ENCODE measurements at regions not wholly inside any gene's neighbourhood (a gene's known extent, or its start where the extent isn't known, plus 50 kb on each side); places are given as distances from the start of the nearest gene placed in this dataset.
"Not testable (repeated sequence)": the region's sequence is repeated elsewhere in the genome, so short reads cannot be mapped to it uniquely, and the experiment has no call there.

DNA sequence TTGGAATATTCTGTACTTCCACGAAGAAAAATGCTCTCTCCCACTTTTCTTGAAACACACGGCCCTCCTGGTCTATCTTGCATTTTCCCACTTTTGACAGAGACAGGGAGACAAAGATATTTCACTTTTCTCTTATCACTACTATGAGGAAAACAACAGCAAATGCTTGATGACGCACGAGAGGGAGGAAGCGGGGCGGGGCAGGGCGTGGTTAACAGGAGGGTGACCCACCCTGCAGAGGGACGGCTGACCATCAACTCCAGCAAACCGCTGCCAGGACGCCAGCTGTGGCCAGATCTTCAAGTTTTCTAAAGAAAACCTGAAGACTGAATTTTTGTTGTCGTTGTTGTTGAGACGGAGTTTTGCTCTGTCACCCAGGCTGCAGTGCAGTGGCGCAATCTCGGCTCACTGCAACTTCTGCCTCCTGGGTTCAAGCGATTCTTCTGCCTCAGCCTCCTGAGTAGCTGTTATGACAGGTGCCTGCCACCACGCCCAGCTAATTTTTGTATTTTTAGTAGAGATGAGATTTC, 63.8 kb downstream of the NSUN5 start:
- not testable (repeated sequence) for DNase-seq

DNA sequence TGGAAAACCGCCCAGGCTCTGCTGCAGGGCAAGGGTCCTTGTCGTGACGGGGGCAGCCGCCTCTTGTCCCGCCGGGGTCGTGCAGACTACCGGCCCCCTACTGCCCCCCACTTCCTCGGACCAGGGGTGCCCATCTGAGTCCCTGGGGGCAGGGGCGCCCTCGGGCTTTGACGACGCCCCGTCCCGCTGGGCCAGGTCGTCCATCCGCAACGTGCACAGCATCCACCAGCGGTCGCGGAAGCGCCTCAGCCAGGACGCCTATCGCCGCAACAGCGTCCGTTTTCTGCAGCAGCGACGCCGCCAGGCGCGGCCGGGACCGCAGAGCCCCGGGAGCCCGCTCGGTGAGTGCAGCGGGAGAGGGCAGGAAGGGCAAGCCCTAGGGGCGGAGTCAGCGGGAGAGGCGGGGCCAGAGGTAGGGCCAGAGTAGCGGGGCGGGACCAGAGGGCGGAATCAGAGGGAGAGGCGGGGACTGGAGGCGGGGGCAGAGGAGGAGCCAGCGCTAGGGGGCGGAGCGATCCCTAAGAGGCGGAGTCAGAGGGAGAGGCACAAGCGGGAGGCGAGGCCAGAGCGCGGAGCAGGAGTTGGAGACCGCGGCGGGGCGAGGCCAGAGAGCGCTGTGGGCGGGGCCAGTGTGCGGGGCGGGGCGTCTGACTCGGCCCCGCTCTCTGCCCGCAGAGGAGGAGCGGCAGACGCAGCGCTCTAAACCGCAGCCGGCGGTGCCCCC, 73.5 kb downstream of the NSUN5 start:
- not testable (repeated sequence) for DNase-seq

DNA sequence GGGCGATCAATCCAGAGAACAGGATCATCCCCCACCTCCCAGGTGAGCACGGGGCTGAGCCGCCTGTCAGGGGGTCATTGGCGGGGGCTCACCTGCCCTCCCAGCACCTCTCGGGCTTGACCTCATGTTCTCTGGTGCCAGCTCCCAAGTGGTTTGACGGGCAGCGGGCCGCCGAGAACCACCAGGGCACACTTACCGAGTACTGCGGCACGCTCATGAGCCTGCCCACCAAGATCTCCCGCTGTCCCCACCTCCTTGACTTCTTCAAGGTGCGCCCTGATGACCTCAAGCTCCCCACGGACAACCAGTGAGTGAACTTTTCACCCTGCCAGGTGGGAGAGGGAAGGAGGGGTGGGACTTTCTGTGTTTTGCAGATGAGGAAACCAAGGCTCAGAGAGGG, 82.9 kb downstream of the NSUN5 start:
- DNase-seq, result not testable (repeated sequence)

DNA sequence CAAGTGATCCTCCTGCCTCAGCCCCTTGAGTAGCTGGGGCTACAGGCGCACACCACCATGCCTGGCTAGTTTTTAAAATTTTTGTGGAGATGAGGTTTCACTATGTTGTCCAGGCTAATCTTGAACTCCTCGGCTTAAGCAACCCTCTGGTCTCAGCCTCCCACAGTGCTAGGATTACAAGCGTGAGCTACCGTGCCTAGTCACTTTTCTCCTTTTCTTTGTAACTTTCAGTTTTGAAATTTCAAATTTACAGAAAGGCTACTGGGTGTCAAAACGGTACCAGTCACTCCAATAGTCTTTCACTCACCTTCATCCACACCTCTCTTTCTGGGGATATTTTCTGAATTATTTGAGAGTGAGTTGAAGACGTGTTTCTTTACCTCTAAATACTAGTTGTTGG, 86.9 kb downstream of the NSUN5 start:
- not testable (repeated sequence) for DNase-seq

DNA sequence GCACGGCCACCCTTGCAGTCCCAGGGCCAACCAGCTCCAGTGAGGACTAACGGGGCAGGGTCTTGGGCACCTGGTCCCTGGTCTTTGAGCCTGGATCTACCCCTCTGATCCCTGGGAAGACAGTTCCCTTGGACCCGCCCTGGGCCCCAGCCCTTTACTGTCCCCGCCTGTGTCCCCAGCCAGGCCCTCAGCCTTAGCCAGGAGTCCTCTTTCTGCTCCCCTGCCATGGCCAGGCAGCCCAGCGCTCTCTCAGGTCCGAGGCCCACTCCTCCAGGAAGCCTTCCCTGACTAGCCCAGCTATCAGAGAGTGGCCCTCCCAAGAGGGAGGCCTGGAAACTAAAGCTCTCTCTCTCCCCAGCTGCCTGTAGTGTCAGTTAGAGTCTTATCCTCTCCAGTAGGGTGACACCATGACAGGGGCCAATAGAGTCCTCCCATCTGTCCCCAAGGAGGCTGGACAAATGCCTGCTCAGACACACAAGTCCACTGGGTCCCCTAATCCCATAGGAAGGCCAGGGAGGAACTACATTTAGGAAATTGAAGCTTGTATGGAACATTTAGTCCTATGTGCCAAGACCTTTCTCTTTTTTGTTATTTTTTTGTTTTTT, 87.8 kb downstream of the NSUN5 start:
- DNase-seq, result not testable (repeated sequence)

DNA sequence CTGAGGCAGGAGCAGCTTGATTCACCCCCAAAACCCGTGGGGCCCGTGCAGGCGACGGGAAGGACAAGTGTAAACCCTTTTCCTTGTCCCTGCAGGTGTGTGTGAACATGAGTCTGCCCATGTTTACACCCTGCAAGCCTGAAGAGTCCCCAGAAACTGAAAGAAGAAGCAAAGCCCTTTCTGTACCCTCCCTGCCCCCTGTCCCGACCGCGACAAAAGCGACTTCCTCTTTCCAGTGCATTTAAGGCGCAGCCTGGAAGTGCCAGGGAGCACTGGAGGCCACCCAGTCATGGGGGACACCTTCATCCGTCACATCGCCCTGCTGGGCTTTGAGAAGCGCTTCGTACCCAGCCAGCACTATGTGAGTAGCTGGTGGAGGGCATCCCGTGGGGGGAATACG, 88.3 kb downstream of the NSUN5 start:
- not testable (repeated sequence) for DNase-seq

DNA sequence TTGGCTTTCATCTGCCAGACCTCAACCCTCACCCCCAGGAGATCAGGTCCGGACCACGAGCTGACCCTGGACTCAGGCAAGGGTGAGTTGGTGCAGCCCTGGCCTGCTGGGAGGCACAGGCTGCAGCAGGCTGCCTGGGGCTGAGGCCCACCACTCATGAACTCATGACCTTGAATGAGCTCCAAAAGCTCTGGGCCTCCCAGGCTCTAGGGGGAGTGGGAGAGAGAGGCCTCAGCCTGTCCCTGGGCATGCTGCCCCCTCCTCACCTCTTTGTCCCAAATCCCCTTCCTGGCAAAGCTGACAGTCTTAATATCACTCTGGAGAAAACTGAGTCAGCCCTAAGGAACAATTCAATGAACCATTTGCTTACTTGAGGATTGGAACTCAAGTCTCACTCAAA, 89.8 kb downstream of the NSUN5 start:
- DNase-seq, result not testable (repeated sequence)

DNA sequence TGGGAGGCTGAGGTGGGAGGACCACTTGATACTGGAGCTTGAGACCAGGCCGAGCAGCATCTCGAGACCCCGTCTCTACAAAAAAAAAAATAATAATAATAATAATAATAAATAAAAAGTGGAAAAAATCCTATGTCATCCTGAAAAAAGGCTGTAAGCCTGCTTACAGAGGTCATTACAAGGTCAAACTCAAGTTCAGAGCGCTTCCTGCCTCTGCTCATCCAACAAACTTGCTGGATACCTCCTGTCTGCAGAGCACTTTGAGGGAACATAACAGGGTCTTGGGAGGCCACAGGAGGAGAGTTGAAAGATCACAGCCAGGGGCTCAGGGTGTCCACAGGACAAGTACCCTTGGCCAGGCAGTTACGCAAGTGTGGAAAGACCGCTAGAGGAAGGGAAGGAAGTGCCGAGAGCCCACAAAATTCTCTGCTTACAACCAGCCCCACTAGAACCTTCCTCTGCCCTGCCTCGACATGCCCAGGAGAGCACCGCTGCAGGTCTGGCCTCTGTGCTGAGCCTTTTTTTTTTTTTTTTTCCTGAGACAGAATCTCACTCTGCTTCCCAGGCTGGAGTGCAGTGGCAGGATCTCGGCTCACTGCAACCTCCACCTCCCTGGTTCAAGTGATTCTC, 92.5 kb downstream of the NSUN5 start:
- not testable (repeated sequence) for DNase-seq

DNA sequence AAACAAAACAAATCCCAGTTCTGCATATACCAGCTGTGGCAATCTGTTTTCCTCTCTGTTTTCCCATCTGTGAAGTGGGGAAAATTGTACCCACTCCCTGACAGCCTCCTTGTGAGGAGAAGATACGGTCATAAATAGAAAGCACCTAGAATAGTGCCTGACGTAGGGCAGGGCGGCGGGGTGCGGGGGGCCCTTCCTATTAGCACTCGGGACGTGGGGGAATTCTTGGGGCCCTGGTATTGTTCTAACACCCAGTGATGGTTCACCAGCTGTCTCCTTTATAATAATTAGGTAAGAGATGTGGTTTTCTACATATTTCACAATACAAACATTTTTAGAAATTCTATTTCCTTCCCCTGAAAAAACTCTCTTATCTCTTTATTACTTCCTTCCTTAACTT, 93.4 kb downstream of the NSUN5 start:
- DNase-seq, result not testable (repeated sequence)

DNA sequence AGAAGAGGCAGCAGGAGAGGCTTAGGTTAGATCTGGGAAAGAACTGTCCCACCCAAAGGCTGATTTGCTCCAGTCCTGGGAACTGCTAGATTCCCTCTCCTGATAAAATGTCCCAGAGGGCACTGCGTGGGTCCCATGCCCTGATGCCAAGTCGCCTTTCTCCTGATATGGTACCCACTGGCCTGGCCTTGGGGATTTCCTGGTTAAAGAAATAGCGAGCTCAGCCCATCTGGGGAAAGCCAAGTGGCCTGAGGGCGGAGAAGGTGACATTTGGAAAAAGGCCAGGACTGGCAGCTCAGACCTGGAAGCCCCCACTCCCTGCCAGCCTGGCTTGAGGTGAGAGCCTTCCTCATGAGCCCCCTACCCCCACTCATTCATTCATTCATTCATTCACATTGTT, 94.2 kb downstream of the NSUN5 start:
- not testable (repeated sequence) for DNase-seq

DNA sequence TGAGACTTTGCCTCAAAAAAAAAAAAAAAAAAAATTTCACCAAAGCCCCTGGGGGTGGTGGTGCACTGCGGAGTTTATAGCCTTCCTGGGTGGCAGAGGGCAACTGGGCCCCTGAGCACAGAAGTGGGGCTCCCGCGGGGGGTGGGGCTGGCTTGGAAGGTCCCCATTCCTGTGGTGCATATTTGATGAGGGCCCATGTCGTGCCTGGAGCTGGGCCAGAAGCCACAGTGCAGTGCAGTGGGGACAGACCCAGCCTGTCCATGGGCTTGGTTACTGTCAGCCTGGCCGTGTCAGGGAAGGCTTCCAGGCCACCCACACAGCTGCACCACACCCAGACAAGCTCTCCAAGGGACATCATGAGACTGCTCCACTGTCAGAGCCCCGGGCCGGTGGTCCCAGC, 95.5 kb downstream of the NSUN5 start:
- not testable (repeated sequence) for DNase-seq

DNA sequence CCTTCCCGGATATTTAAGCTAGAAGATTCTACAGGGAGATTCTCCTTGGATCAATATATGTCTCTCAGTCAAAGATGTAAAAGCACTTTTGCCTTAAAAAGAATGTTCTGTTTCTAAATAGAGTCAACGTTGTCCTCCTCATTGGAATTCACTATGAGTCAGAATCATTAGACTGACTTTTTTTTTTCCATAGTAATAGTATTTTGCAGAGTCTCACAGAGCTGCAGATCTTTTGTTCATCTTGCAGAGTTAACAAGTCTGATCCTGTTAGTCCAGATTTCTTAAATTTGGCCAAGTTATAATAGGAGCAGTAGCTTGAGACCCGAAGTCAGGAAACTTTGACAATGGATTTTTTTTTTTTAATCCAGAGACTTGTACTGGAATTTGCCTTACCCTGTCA, 103.0 kb downstream of the NSUN5 start:
- not testable (repeated sequence) for DNase-seq

DNA sequence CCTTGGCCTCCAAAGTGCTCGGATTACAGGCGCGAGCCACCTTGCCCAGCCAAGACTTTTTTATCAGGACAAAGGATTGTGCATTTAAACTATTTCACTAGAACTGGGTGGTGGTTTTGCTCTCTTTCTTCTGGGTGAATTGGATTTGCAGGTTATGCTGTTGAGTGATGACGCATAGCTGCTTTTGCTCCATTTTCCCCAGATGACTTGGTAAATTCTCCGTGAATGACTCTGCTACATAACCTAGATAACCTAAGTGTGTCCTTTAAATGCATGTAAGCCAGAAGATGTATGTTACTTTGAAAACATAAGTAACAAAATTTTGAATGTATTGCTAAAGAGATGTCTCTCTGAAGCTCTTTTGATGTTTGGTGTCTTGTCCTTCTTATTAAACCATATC, 103.7 kb downstream of the NSUN5 start:
- DNase-seq, result not testable (repeated sequence)

DNA sequence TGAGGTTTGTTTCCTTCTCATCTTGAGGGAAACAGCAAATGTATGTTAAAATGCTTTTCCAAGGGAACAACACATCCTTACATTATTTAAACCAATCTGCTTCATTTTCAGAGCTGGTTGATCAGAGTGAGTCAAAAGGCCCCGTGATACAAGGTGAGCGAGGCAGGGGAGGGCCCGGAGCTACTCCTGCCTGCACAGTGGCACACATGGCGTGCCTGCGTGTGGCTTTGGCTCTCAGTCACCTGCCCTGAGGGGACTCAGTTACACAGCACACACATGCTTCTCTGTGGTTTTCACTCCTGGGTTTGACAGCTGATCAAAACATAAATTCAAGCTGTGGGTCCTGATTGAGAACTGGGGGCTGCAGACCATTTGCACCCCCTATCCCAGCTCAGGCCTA, 105.3 kb downstream of the NSUN5 start:
- DNase-seq, result not testable (repeated sequence)

DNA sequence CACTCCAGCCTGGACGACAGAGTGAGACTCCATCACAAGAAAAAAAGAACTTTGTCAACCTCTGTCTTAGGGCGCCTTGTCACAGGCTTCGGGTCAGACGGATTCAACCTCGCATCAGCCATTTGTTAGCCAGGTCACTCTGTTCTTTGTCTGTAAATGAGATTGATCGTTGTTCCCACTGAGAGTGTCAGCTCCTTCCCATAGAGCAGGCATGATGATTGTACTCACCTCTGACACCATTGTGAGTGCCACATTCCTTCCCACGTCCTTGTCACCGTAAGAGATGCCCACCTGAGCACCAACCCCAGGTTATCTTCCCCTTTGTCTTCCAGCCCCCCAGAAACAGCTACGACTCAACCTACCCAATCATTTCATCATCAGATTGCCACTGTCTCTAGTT, 107.4 kb downstream of the NSUN5 start:
- not testable (repeated sequence) for DNase-seq

DNA sequence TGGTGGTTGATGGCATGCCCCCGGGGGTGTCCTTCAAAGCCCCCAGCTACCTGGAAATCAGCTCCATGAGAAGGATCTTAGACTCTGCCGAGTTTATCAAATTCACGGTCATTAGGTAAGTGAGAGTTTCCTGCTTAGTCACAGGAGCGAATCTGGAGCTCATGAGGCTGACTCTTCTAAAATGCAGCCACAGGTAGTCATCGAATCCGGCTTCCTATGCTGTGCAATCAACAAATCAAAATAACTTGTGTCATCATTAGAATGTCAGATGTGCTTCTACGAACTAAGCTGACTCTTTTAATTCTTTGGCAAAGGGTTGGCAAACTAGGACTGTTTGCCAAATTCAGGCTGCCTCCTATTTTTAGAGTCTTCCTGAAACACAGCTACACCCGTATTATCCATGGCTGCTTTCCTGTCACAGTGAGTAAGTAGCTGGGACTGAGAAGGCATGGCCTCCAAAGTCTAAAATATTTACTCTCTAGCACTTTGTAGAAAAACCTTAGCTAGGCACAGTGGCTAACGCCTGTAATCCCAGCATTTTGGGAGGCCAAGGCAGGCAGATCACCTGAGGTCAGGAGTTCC, 108.0 kb downstream of the NSUN5 start:
- DNase-seq, result not testable (repeated sequence)

DNA sequence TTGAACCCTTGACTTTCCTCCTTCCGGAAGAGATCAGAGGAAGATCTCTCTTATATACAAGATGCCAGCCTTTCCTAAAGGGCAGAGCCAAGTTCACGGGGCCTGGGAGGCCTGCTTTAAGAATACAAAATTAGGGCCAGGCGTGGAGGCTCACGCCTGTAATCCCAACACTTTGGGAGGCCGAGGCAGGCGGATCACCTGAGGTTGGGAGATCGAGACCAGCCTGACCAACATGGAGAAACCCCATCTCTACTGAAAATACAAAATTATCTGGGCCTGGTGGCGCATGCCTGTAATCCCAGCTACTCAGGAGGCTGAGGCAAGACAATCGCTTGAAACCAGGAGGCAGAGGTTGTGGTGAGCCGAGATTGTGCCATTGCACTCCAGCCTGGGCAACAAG, 108.2 kb upstream of the SPDYE9 start:
- DNase-seq, result not testable (repeated sequence)

DNA sequence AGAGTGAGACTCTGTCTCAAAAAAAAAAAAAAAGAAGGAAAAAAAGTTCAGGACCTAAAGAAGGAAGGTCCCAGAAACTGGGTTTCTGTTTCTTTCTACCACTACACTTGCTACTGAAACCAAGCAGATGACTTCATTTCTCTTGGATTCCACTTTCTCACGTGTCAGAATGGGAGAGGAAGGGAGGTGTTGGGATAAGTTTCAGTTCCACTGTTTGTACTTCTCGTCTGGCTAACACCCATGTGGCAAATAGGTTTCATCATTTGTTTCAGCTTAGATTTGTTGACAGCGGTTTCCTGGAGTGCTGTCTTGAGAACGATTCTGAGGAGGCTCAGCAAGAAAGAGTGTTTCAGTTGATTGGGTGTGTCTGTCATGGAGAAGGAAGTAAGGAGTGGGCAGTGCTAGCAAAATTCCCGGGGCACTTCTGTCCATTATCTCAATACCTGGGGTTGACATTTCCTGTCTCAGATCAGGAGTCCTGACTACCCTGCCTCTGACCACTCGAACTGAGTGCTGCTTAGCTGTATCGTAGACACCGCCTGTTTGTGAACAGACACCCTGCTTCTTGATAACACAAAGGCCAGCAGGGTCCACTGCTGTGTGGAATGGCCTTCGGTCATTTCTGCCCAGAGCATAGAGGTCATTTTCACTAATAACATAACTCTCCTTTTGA, 104.8 kb upstream of the SPDYE9 start:
- DNase-seq, result not testable (repeated sequence)

DNA sequence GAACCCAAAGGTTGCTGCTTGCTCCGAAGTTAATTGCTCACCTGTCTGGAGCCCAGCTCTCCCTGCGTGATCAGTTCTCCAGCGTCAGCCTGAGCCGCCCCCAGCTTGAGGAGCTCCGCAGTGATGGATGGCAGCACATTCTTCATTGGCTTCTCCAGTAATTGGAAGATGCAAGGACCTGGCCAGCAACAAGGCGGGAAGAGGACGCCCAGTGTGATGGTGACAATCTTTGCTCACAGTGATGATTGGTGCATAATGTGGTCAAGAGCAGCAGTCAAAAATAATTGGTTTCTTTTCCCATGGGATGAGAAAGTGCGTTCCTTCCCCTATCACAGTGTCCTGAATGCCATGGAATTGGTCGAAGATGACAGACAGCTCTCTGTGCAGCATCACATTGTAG, 102.4 kb upstream of the SPDYE9 start:
- not testable (repeated sequence) for DNase-seq

DNA sequence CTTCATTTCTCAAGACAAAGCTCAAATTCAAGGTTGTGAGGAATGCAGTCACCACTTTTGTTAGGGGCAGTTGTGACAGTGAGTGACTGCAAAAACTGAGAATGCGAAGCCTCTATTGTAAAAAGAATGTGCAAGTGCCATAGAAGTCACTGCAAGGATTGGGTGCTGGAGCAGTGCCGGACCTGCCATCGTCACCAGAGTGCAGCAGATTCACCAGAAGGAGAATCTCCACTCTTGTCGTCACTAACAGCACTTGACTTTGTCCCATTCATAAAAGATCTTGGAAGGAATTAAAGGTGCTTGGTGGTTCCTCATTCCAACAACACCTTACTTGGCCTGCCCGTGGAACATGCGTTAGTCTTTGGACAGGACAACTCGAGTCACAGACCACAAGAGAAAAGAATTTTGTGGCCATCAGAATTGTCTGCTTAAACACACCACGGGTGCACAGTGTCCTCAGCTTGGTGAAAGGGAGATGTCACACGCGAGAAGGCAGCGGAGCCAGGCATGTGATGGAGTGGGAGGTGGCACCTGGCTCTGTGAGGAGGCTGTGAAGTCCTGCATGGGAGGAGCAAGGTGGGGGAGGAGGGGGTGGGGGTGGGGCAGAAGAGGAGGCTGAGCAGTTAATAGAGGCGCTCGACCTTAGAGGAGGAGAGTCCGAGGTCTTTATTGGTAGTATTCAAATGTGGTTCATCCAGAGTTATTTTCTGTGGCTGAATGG, 100.9 kb upstream of the SPDYE9 start:
- not testable (repeated sequence) for DNase-seq

DNA sequence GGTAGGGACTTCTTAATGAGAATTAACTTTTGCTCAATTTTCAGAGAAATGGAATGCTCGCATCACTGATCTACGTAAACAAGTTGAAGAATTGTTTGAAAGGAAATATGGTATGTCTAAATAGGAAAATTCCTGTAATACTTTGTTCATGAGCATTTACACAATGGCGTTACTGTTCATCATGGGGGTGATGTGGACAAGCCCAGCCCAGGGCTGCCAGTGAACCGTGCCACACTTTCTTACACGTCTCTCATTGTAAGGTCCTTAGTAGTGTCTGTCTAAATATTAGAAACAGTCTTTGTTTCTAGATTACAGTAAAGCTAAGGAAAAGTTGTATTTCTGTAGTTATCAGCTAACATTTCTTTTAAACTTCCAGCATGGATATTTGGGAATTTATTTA, 91.0 kb upstream of the SPDYE9 start:
- DNase-seq, result not testable (repeated sequence)

DNA sequence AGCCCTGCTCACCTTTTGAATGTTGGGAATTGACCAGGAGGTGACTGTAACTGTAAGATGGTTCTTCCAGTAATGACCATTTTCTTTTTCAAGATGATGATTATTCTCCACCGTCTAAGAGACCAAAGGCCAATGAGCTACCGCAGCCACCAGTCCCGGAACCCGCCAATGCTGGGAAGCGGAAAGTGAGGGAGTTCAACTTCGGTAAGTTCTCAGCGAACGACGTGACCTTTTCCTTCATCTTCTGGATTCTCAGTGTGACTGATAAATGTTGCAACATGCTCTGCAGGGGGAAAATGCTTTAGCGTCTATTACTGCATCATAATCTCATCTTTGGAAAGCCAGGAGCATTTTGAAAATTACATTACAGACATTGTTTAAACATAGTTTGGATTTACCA, 89.5 kb upstream of the SPDYE9 start:
- not testable (repeated sequence) for DNase-seq
